ENCODE measurements at regions not wholly inside any gene's neighbourhood (a gene's known extent, or its start where the extent isn't known, plus 50 kb on each side); places are given as distances from the start of the nearest gene placed in this dataset.

DNA sequence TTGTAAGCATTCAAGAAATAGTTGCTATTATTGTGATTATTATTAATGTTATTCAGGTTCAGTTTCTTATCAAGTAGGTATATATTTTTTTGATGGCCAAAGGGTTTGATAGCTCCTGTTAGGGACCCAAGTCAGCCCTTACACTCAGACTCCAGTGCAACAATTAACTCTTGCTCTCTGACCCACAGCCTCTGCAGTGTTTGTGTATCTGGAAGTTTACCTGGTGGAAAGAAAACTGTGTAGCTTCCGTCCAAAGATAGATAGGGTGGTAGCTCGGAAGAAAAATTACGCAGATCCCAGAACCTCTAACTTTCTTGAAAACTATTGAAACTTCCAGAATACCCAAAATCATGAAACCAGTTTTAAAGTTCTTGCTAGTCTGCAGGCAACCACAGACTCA lies 58.6 kb upstream of the IGFBP2 start:
- no peak overlapping the region for H3K27ac ChIP-seq (ENCODE audit: low read depth, low read length, severe bottlenecking)
- H3K4me1 ChIP-seq (ENCODE audit: control insufficient read depth, insufficient read depth, low read length, poor library complexity, severe bottlenecking): no peaks in the 10 kb centered on the region
- H3K36me3 ChIP-seq (ENCODE audit: control insufficient read depth, insufficient read depth, low read length): no peaks in the 10 kb centered on the region
- no peak overlapping the region for H3K4me3 ChIP-seq (ENCODE audit: extremely low read depth, insufficient read depth, low read length, poor library complexity, severe bottlenecking)
- peaks cover 8% of the 10 kb centered on the region for H3K9me3 ChIP-seq (ENCODE audit: control insufficient read depth, low read length)
- 80 to 92% methylated on average over 1 to 2 of the region's 3 CpGs for WGBS, 2 experiments (ENCODE audit: insufficient coverage in 2 of 2)

DNA sequence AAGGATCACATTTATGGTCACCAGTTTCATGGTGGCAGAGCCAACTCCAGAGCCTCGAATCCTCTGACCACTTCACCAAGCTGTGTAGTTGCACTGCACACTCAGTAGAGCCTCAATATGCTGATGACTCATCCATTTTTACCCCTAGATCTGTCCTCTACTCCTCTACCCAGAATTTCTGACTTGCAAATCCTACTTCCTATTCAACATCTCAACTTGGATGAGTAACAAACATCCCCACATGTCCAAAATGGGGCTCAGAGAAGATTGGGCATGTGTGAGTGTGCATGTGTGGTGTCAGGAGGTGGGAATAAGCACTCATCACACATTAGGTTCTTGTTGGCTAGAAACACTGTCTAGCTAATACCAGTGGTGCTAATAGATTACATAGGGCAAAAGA lies 57.8 kb upstream of the IGFBP2 start:
- Histone ChIP-seq H3K36me3 (ENCODE audit: control insufficient read depth, insufficient read depth, low read length) (no peaks in the 10 kb centered on the region), H3K9me3 (ENCODE audit: control insufficient read depth, low read length) (peaks cover 8% of the 10 kb centered on the region), H3K4me1 (ENCODE audit: control insufficient read depth, insufficient read depth, low read length, poor library complexity, severe bottlenecking) (no peaks in the 10 kb centered on the region), H3K4me3 (ENCODE audit: extremely low read depth, insufficient read depth, low read length, poor library complexity, severe bottlenecking) (no peak overlapping the region), H3K27ac (ENCODE audit: low read depth, low read length, severe bottlenecking) (no peak overlapping the region)
- WGBS, 2 experiments (ENCODE audit: insufficient coverage in 2 of 2): 88 to 100% methylated on average over 1 of the region's 1 CpG

DNA sequence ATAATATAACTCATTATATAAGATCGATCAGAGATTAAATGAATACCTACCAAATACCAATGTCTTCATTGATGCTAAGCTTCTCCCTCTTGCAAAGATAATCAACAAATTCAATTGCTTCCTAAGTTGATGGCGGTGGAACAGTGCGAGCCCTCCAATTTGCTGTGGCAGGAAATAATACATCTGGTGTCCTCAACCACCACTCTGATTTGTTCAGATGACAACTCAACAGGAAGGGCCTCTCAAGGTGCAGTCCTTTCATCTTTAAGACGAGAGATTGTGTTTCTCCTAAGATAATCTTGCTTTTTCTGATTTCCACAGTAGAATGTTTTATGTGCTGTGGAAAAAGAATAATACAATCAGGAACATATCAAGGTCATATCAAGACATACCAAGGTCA lies 56.6 kb upstream of the IGFBP2 start:
- 80 to 88% methylated on average over 1 to 2 of the region's 4 CpGs for WGBS, 2 experiments (ENCODE audit: insufficient coverage in 2 of 2)

DNA sequence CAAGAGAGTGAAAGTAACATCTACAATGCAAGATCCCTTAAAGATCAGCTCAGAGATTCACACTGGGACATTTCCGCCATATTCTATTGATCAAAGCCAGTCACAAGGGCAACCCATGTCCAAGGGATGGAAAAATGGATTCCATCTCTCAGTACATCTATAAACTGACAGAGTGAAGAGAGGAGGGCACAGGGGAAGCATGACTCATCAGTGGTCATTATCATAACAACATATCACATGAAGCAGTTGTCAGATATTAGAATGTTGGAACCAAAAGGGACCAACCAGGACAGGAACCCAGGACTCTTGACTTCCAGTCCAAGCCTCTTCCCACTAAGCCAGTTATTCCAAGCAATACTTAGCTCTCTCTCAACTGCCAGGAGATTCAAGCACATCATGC lies 54.9 kb upstream of the IGFBP2 start:
- Histone ChIP-seq H3K27ac (ENCODE audit: low read depth, low read length, severe bottlenecking) (no peak overlapping the region), H3K4me3 (ENCODE audit: extremely low read depth, insufficient read depth, low read length, poor library complexity, severe bottlenecking) (no peak overlapping the region), H3K9me3 (ENCODE audit: control insufficient read depth, low read length) (no peaks in the 10 kb centered on the region), H3K4me1 (ENCODE audit: control insufficient read depth, insufficient read depth, low read length, poor library complexity, severe bottlenecking) (no peaks in the 10 kb centered on the region), H3K36me3 (ENCODE audit: control insufficient read depth, insufficient read depth, low read length) (no peaks in the 10 kb centered on the region)
- 100% methylated on average over 1 of the region's 1 CpG; no CpG with 5 or more reads in 1 of the 2 experiments for WGBS, 2 experiments (ENCODE audit: insufficient coverage in 2 of 2)

More for the DNA sequence above, 56.6 kb upstream of the IGFBP2 start:
- Histone ChIP-seq H3K4me3 (ENCODE audit: extremely low read depth, insufficient read depth, low read length, poor library complexity, severe bottlenecking) (no peak overlapping the region), H3K9me3 (ENCODE audit: control insufficient read depth, low read length) (no peaks in the 10 kb centered on the region), H3K27ac (ENCODE audit: low read depth, low read length, severe bottlenecking) (no peak overlapping the region), H3K36me3 (ENCODE audit: control insufficient read depth, insufficient read depth, low read length) (no peaks in the 10 kb centered on the region), H3K4me1 (ENCODE audit: control insufficient read depth, insufficient read depth, low read length, poor library complexity, severe bottlenecking) (no peaks in the 10 kb centered on the region)

DNA sequence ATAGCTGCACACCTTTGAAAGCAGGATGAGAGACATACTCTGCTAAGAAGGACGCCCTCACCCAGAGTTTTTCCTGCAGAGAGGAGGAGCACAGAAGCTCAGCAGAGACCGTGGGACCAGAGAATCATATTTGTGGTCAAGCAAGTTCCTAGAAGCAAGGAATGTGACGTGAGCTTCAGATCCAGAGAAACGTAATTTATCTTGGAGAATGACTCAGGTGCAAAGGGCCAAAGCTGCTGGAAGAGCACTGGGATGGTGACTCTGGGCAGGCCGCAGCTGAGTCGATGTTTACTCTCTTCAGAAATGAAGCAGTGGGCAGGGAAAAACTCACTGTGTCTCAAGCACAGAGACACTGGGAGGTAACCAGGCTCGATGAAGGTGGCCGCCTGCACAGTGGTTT lies 50.1 kb upstream of the IGFBP2 start:
- no peak overlapping the region for H3K27ac ChIP-seq (ENCODE audit: low read depth, low read length, severe bottlenecking)

More for the DNA sequence above, 50.1 kb upstream of the IGFBP2 start:
- no peaks in the 10 kb centered on the region for H3K4me1 ChIP-seq (ENCODE audit: control insufficient read depth, insufficient read depth, low read length, poor library complexity, severe bottlenecking)
- WGBS, 2 experiments (ENCODE audit: insufficient coverage in 2 of 2): 90 to 91% methylated on average over 7 to 8 of the region's 8 CpGs
- H3K4me3 ChIP-seq (ENCODE audit: extremely low read depth, insufficient read depth, low read length, poor library complexity, severe bottlenecking): no peak overlapping the region
- H3K36me3 ChIP-seq (ENCODE audit: control insufficient read depth, insufficient read depth, low read length): no peaks in the 10 kb centered on the region
- no peaks in the 10 kb centered on the region for H3K9me3 ChIP-seq (ENCODE audit: control insufficient read depth, low read length)

All from mesodermal cell (in vitro differentiated cells).